22Rv1 (cell line): ENCODE measurements at regions not wholly inside any gene's neighbourhood (a gene's known extent, or its start where the extent isn't known, plus 50 kb on each side); places are given as distances from the start of the nearest gene placed in this dataset.

Experiments used
- CTCF ChIP-seq: fragments of 450-650 bp; IDR thresholded peaks from 2 replicates; pipeline ENCODE4 v1.5.1; 2017; ENCODE audit warnings: mild to moderate bottlenecking
- ZFX ChIP-seq: fragments of 450-650 bp; IDR thresholded peaks from 2 replicates; pipeline ENCODE4 v1.6.1; 2017; ENCODE audit warnings: antibody characterized with exemption, borderline replicate concordance

- no peak for TF ChIP-seq CTCF
- TF ChIP-seq ZFX = no peak
These were observed 283.7 kb downstream of the BTBD3 start for GRCh38 chr20:12201289-12201991.
